ENCODE measurements at regions not wholly inside any gene's neighbourhood (a gene's known extent, or its start where the extent isn't known, plus 50 kb on each side); places are given as distances from the start of the nearest gene placed in this dataset. TPM values are rescaled to one million over a fixed set of nuclear protein-coding genes. Genes with fewer than 3 reads are reported as not detected.

DNA sequence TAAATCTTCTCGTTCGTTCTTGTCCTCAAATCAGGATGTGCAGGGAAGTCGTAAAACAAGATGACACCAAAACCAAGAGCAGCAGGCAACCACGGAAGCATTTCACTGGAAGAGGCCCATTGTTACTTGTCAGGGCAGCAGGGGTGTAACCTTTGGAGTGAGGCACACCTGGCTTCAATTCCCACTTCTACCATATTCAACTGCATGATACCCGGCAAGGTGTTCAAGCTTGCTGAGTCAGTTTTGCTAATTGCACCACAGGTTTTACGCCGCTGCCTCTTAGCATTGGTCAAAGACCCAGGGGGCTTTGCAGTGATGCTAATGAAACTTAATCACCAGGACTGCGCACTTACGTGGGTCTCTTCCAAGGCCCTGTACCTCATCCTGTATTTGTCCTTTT lies 50.0 kb upstream of the PTER start:
- Histone ChIP-seq H3K14ac (ENCODE audit: low read length in 2 of 2) (no peak overlapping the region), H2BK15ac (ENCODE audit: low read depth, poor library complexity, severe bottlenecking) (no peak overlapping the region), H3K79me1 (replicated peaks; ENCODE audit: low read length, poor library complexity, severe bottlenecking) (no peaks in the 10 kb centered on the region), H3K9me3 (ENCODE audit: control insufficient read depth, low read length) (no peaks in the 10 kb centered on the region), H2BK12ac (ENCODE audit: low read length in 2 of 2) (no peak overlapping the region), H3K4me3 (ENCODE audit: insufficient read depth in 1 of 2, low read depth in 1 of 2, low read length in 2 of 2) (no peak overlapping the region), H3K4me1 (ENCODE audit: control insufficient read depth, insufficient read depth, low read depth, low read length) (no peaks in the 10 kb centered on the region), H3K4me2 (ENCODE audit: low read length, poor library complexity, severe bottlenecking) (no peak overlapping the region), H2AFZ (ENCODE audit: low read depth, low read length) (no peak overlapping the region), H2BK120ac (ENCODE audit: low read depth, low read length) (no peak overlapping the region), H4K91ac (ENCODE audit: low read length) (no peak overlapping the region), H3K27me3 (ENCODE audit: control insufficient read depth in 1 of 2, insufficient read depth in 1 of 2, low read length in 2 of 2) (no peaks in the 10 kb centered on the region), H3K9ac (ENCODE audit: low read length) (no peak overlapping the region), H3K36me3 (ENCODE audit: control insufficient read depth in 1 of 2, insufficient read depth in 2 of 2, low read depth in 1 of 2, low read length in 2 of 2) (no peaks in the 10 kb centered on the region), H3K4ac (ENCODE audit: low read depth in 1 of 2, low read length in 2 of 2) (no peak overlapping the region), H2BK5ac (ENCODE audit: low read depth, low read length, poor library complexity, severe bottlenecking) (no peak overlapping the region), H3K23ac (ENCODE audit: low read length in 2 of 2) (no peak overlapping the region), H4K8ac (ENCODE audit: low read length) (no peak overlapping the region), H3K18ac (ENCODE audit: low read depth in 1 of 2, low read length in 2 of 2) (no peak overlapping the region), H2AK5ac (ENCODE audit: low read length, severe bottlenecking) (no peak overlapping the region), H3K27ac (ENCODE audit: low read length, poor library complexity, severe bottlenecking) (no peak overlapping the region)
- no peak for DNase-seq
- WGBS: 49% methylated on average over 7 of the region's 9 CpGs

Small RNA genes lying in the stretch of these regions (small RNA-seq; reads per million reads assigned to genes)
- gene RF00322 (ENCODE audit: low read depth) (not detected), gene RNU6-1075P (ENCODE audit: low read depth) (not detected)
